Peyer's patch (tissue), 4 donors: ENCODE measurements at regions not wholly inside any gene's neighbourhood (a gene's known extent, or its start where the extent isn't known, plus 50 kb on each side); places are given as distances from the start of the nearest gene placed in this dataset.
"Not testable (repeated sequence)": the region's sequence is repeated elsewhere in the genome, so short reads cannot be mapped to it uniquely, and the experiment has no call there.

ENCODE experiments used
- DNase-seq, 3 donors: peaks; one replicate each; pipeline ENCODE4 v3.0.0-alpha.2; 2017 to 2019
- H3K27ac ChIP-seq, 4 donors: fragments of 200-600 bp; sonication (generic); one replicate each; pipeline ENCODE4 v1.5.1; 2016 to 2019
- H3K27me3 ChIP-seq, 2 donors: fragments of 200-600 bp; sonication (generic); one replicate each; pipeline ENCODE4 v1.5.1; 2019
- H3K36me3 ChIP-seq, 3 donors: fragments of 200-600 bp; sonication (generic); one replicate each; pipeline ENCODE4 v1.5.1; 2016 to 2019
- H3K4me1 ChIP-seq, 4 donors: fragments of 200-600 bp; sonication (generic); one replicate each; pipeline ENCODE4 v1.5.1; 2016 to 2019
- H3K4me3 ChIP-seq, 4 donors: fragments of 200-600 bp; sonication (generic); 1 replicate in 3 of 4; 2 replicates in 1 of 4; pipeline ENCODE4 v1.5.1; 2016 to 2019; ENCODE audit warnings: mild to moderate bottlenecking in 1 of 4
- H3K9me3 ChIP-seq, 4 donors: fragments of 200-600 bp; sonication (generic); one replicate each; pipeline ENCODE4 v1.5.1; 2016 to 2019; ENCODE audit warnings: mild to moderate bottlenecking in 1 of 4
- CTCF ChIP-seq, 6 experiments: fragments of 450-650 bp in 4 of 6; fragments of 200-600 bp in 2 of 6; sonication (generic) in 1 of 6; IDR thresholded peaks; one replicate each; pipeline ENCODE4 v1.5.1; 2017 to 2019; ENCODE audit warnings: antibody characterized with exemption in 6 of 6, mild to moderate bottlenecking in 3 of 6, moderate library complexity in 1 of 6
- POLR2A ChIP-seq, 2 donors: fragments of 450-650 bp; IDR thresholded peaks; one replicate each; pipeline ENCODE4 v1.5.1; 2017; ENCODE audit warnings: antibody characterized with exemption in 2 of 2, mild to moderate bottlenecking in 2 of 2, moderate library complexity in 2 of 2

DNA sequence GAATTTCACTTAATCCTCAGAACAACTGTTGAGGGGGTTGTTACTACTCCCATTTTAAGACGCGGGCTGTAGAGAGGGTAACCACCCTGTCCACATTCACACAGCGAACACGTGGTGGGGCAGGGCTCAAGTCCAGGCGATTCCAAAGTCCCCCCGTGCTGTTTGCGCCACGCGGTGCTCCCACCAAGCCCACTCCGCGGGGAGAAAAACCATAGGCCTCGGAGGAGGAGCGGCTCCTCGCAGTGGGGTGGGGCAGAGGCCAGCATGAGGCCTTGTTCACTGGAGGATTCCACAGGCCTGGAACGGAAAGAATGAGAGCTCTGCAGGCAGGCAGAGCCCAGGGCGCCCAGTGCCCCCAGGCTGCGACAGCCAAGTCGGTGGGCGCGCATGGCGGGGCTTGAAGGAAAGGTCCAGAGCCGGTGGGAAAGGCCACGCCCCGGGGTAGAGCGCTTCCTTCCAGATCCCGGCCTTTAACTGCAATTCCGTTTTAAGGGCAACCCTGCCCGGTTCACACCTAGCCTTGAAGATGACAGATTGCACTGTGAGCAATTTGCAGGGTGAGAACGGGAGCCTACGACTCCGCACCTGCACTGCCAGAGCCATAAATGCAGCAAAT is 161.8 kb upstream of the TBL1XR1 start:
- Histone ChIP-seq H3K27me3 (no peaks in the 10 kb centered on the region), H3K9me3 (no peaks in the 10 kb centered on the region), H3K4me1 (peaks cover 10 to 57% (median 28%) of the 10 kb centered on the region in 4 donors), H3K36me3 (no peaks in the 10 kb centered on the region), H3K27ac (peak overlapping the region; percentile 87 to 94 (median 90)), H3K4me3 (peak overlapping the region; percentile 32 to 50 (median 45))
- peak; percentile 54 to 83 (median 83) for DNase-seq
- TF ChIP-seq POLR2A (IDR thresholded peaks at IDR 0.05) (no peak), CTCF (IDR thresholded peaks at IDR 0.05) (no peak)

GRCh38 chr3:177359593-177360357 is 162.5 kb upstream of the TBL1XR1 start:
- peak overlapping the region; percentile 32 to 50 (median 45) for H3K4me3 ChIP-seq
- no peaks in the 10 kb centered on the region for H3K36me3 ChIP-seq
- no peaks in the 10 kb centered on the region for H3K9me3 ChIP-seq
- H3K27ac ChIP-seq: peak overlapping the region; percentile 87 to 94 (median 90)
- H3K4me1 ChIP-seq: peaks cover 10 to 57% (median 28%) of the 10 kb centered on the region in 4 donors
- TF ChIP-seq POLR2A (IDR thresholded peaks at IDR 0.05) (peak; percentile 38 to 79), CTCF (IDR thresholded peaks at IDR 0.05) (peak in 2 of 6 experiments; percentile 22 to 61)
- no peaks in the 10 kb centered on the region for H3K27me3 ChIP-seq
- DNase-seq: peak; percentile 90 to 97 (median 97)

DNA sequence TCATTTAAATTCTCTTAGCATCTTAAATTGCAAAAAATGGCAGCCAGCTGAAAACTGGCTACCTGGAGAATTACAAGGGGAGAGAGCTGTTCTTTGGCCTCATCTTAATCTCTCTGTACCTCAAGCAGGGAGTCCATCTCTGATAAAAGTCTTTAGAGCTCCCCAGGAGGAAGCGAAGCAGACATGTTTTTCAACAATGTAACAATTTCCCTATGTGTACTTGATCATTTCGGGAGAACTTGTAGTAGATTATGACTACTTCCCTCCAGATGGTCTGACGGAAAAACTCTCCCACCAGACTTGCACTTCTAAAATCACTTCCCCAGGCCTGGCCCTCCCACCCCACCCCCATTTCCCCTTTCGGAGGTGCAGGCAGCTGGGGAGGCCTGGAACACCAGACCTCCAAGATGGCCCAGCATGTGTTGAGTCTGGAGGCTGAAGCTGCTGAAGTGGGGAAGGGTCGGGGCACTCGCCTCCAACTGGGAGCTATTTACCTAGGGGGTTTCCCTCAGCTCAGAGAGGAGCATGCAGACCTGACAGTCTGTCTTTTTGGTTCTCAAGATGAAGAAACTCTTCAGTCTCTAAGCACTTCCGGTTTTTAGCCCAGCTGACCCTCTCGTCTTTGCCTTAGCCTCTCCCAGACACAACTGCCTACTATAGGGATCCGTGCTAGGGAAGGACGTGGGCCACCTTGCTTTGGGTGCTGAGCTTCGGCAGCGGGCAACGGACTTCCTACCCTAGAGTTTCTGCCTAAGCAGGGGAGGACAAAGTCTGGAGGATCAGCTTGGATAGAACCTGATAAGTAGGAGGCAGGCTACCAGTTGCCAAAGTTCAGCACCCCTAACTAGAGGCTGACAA is 164.0 kb upstream of the TBL1XR1 start:
- peak in 1 of 3 donors; percentile 42 for DNase-seq
- Histone ChIP-seq H3K36me3 (no peaks in the 10 kb centered on the region), H3K27me3 (no peaks in the 10 kb centered on the region), H3K27ac (peak overlapping the region; percentile 87 to 94 (median 90)), H3K9me3 (no peaks in the 10 kb centered on the region), H3K4me1 (peaks cover 10 to 57% (median 28%) of the 10 kb centered on the region in 4 donors), H3K4me3 (no peak overlapping the region)
- TF ChIP-seq CTCF (IDR thresholded peaks at IDR 0.05) (no peak), POLR2A (IDR thresholded peaks at IDR 0.05) (no peak)

GRCh38 chr3:177362626-177363025 is 165.3 kb upstream of the TBL1XR1 start:
- Histone ChIP-seq H3K27me3 (no peaks in the 10 kb centered on the region), H3K4me3 (no peak overlapping the region), H3K4me1 (peaks cover 6 to 47% (median 26%) of the 10 kb centered on the region in 4 donors), H3K36me3 (no peaks in the 10 kb centered on the region), H3K27ac (no peak overlapping the region), H3K9me3 (no peaks in the 10 kb centered on the region)
- TF ChIP-seq POLR2A (IDR thresholded peaks at IDR 0.05) (no peak), CTCF (IDR thresholded peaks at IDR 0.05) (no peak)
- DNase-seq: no peak

DNA sequence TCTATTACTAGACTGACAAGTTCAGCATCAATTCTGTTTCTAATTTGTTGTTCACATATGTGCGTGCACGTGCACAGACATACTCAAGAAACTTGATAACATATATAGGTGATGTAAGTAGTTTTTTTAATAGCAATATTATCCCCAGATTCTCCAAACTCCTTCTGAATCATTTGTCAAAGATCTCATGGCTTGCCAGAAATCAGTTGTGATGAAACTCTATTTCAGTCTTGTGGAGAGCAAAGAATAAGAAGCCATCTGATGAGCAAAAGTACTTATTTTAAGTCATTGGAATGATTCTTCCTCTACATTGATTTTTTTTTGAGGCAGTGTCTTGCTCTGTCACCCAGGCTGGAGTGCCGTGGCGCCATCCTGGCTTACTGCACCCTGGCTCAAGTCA is 167.0 kb upstream of the TBL1XR1 start:
- Histone ChIP-seq H3K9me3 (no peaks in the 10 kb centered on the region), H3K27ac (no peak overlapping the region), H3K4me3 (no peak overlapping the region), H3K4me1 (peaks cover 3 to 30% (median 15%) of the 10 kb centered on the region in 4 donors), H3K36me3 (no peaks in the 10 kb centered on the region), H3K27me3 (no peaks in the 10 kb centered on the region)
- no peak for DNase-seq
- TF ChIP-seq POLR2A (IDR thresholded peaks at IDR 0.05) (no peak), CTCF (IDR thresholded peaks at IDR 0.05) (no peak)

DNA sequence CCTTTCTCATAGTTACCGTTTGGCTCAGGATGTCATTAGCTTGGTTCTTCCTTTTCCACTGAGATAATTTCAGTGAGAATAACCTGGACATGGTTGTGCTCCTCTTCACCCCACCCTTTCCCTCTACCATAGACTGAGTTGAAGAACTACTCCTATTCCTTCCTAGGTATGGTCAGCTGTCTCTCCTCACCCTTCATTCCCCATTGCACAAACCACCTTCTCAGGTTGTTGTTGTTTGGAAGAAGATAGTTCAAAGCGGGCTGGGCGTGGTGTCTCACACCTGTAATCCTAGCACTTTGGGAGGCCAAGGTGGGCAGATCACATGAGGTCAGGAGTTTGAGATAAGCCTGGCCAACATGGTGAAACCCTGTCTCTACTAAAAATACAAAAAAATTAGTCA is 168.0 kb upstream of the TBL1XR1 start:
- H3K4me1 ChIP-seq: peaks cover 3 to 26% (median 11%) of the 10 kb centered on the region in 4 donors
- H3K4me3 ChIP-seq, H3K9me3 ChIP-seq, H3K36me3 ChIP-seq, H3K27me3 ChIP-seq, H3K27ac ChIP-seq, DNase-seq: not testable (repeated sequence)
